ENCODE measurements at regions not wholly inside any gene's neighbourhood (a gene's known extent, or its start where the extent isn't known, plus 50 kb on each side); places are given as distances from the start of the nearest gene placed in this dataset.

DNA sequence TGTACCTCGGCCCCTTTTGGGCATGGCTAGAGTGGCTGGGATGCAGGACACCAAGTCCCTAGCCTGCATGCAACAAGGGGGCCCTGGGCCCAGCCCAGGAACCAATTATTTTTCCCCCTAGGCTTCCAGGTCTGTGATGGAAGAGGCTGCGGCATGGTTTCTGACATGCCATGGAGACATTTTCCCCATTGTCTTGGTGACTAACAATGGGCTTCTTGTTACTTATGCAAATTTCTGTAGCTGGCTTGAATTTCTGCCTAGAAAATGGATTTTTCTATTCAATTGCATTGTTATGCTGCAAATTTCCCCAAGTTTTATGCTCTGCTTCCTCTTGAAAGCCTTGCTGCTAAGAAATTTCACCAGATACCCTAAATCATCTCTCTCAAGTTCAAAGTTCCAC, 1269.6 kb upstream of the CITED2 start:
- Histone ChIP-seq H3K27ac (no peak overlapping the region), H2AFZ (replicated peaks) (no peak overlapping the region), H4K20me1 (ENCODE audit: low read depth) (no peaks in the 10 kb centered on the region), H3K79me2 (ENCODE audit: low read depth) (no peaks in the 10 kb centered on the region), H3K4me2 (no peak overlapping the region), H3F3A (ENCODE audit: low read depth) (no peaks in the 10 kb centered on the region), H3K27me3 (no peaks in the 10 kb centered on the region), H3K4me1 (no peaks in the 10 kb centered on the region), H3K9me3 (ENCODE audit: low read depth) (peaks cover 8% of the 10 kb centered on the region), H3K4me3 (no peak overlapping the region), H3K9ac (no peak overlapping the region), H3K36me3 (no peaks in the 10 kb centered on the region)
- no peak for TF ChIP-seq EZH2 (IDR thresholded peaks at IDR 0.05)
- TF ChIP-seq EZH2phosphoT487 (IDR thresholded peaks at IDR 0.05): no peak
- no peak for TF ChIP-seq CTCF (IDR thresholded peaks at IDR 0.05)
- H3K4me1 Mint-ChIP-seq: no peaks in the 10 kb centered on the region
- H3K9me3 Mint-ChIP-seq: peaks cover 25% of the 10 kb centered on the region
- DNase-seq (ENCODE audit: low spot score): no peak
- no peaks in the 10 kb centered on the region for H3K36me3 Mint-ChIP-seq
- H3K27me3 Mint-ChIP-seq (ENCODE audit: insufficient read depth, low read depth): no peaks in the 10 kb centered on the region
- H3K27ac Mint-ChIP-seq: no peak overlapping the region
- H3K4me3 Mint-ChIP-seq: no peak overlapping the region

DNA sequence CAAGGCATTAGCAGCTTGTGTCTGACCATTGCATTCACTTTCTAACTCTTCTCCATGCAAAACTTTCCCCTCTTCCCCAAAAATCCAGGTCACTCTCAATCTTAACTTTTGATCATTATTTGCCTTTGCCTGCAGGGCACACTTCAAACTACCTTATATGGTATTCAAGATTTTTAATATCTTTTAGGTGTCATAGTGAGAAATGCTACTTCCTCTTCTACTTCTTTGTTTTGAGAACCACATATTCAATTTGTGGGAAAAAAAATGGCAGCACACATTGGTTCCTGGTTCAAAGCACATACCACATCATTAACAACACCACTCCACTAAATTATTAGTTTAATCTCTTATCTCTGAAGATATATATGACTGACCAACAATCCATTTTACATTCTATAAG, 1267.0 kb upstream of the CITED2 start:
- Mint-ChIP-seq H3K4me3 (no peak overlapping the region), H3K4me1 (peaks cover under 1% of the 10 kb centered on the region), H3K36me3 (no peaks in the 10 kb centered on the region), H3K27me3 (ENCODE audit: insufficient read depth, low read depth) (no peaks in the 10 kb centered on the region), H3K27ac (no peak overlapping the region), H3K9me3 (peaks cover 9% of the 10 kb centered on the region)
- TF ChIP-seq EZH2phosphoT487 (IDR thresholded peaks at IDR 0.05) (no peak), EZH2 (IDR thresholded peaks at IDR 0.05) (no peak), CTCF (IDR thresholded peaks at IDR 0.05) (no peak)
- Histone ChIP-seq H3K27me3 (no peaks in the 10 kb centered on the region), H2AFZ (replicated peaks) (no peak overlapping the region), H3K27ac (no peak overlapping the region), H3K9me3 (ENCODE audit: low read depth) (no peaks in the 10 kb centered on the region), H4K20me1 (ENCODE audit: low read depth) (no peaks in the 10 kb centered on the region), H3K79me2 (ENCODE audit: low read depth) (no peaks in the 10 kb centered on the region), H3K9ac (no peak overlapping the region), H3K4me3 (no peak overlapping the region), H3F3A (ENCODE audit: low read depth) (no peaks in the 10 kb centered on the region), H3K4me2 (no peak overlapping the region), H3K4me1 (no peaks in the 10 kb centered on the region), H3K36me3 (no peaks in the 10 kb centered on the region)
- no peak for DNase-seq (ENCODE audit: low spot score)

- Histone ChIP-seq H3K4me1 (no peaks in the 10 kb centered on the region), H3F3A (ENCODE audit: low read depth) (no peaks in the 10 kb centered on the region), H3K9ac (no peak overlapping the region), H3K27ac (no peak overlapping the region), H3K79me2 (ENCODE audit: low read depth) (no peaks in the 10 kb centered on the region), H3K9me3 (ENCODE audit: low read depth) (no peaks in the 10 kb centered on the region), H3K36me3 (no peaks in the 10 kb centered on the region), H3K27me3 (no peaks in the 10 kb centered on the region), H3K4me2 (no peak overlapping the region), H2AFZ (replicated peaks) (no peak overlapping the region), H3K4me3 (no peak overlapping the region), H4K20me1 (ENCODE audit: low read depth) (no peaks in the 10 kb centered on the region)
- peaks cover 3% of the 10 kb centered on the region for H3K27me3 Mint-ChIP-seq (ENCODE audit: insufficient read depth, low read depth)
- H3K36me3 Mint-ChIP-seq: no peaks in the 10 kb centered on the region
- TF ChIP-seq EZH2phosphoT487 (IDR thresholded peaks at IDR 0.05): no peak
- no peak for TF ChIP-seq CTCF (IDR thresholded peaks at IDR 0.05)
- no peak for TF ChIP-seq EZH2 (IDR thresholded peaks at IDR 0.05)
- peaks cover 4% of the 10 kb centered on the region for H3K4me1 Mint-ChIP-seq
- H3K27ac Mint-ChIP-seq: no peak overlapping the region
- DNase-seq (ENCODE audit: low spot score): no peak
- no peaks in the 10 kb centered on the region for H3K9me3 Mint-ChIP-seq
- no peak overlapping the region for H3K4me3 Mint-ChIP-seq
Observed at GRCh38 chr6:140636908-140637402, 1262.5 kb upstream of the CITED2 start.
